Fibroblast of lung (primary cell): ENCODE measurements at regions not wholly inside any gene's neighbourhood (a gene's known extent, or its start where the extent isn't known, plus 50 kb on each side); places are given as distances from the start of the nearest gene placed in this dataset.

ENCODE experiments used
- DNase-seq, 2 donors: peaks; one replicate each; pipeline versions ENCODE4 v3.0.0 to v3.0.0-alpha.2; 2010; ENCODE audit warnings: low read depth in 2 of 2
- H2AFZ ChIP-seq: 2 replicates; pipeline ENCODE4 v1.5.1; 2012; ENCODE audit warnings: low read length, control low read depth, inconsistent platforms
- H3K27ac ChIP-seq: 2 replicates; pipeline ENCODE4 v1.5.1; 2011; ENCODE audit warnings: low read length, control low read depth; ENCODE audit not compliant: insufficient read depth
- H3K27me3 ChIP-seq: 2 replicates; pipeline ENCODE4 v1.5.1; 2011; ENCODE audit warnings: mild to moderate bottlenecking, low read length; ENCODE audit not compliant: control insufficient read depth, insufficient read depth
- H3K36me3 ChIP-seq: 2 replicates; pipeline ENCODE4 v1.5.1; 2011; ENCODE audit warnings: low read length; ENCODE audit not compliant: control insufficient read depth, insufficient read depth
- H3K4me1 ChIP-seq: 2 replicates; pipeline ENCODE4 v1.5.1; 2011; ENCODE audit warnings: low read length; ENCODE audit not compliant: control insufficient read depth, insufficient read depth; ENCODE audit errors: extremely low read depth
- H3K4me2 ChIP-seq: 2 replicates; pipeline ENCODE4 v1.5.1; 2011; ENCODE audit warnings: low read length, control low read depth; ENCODE audit not compliant: insufficient read depth; ENCODE audit errors: extremely low read depth
- H3K4me3 ChIP-seq, 4 experiments: fragments of 200-600 bp in 1 of 4; sonication (generic) in 1 of 4; replicated peaks in 1 of 4; 2 replicates each; pipeline ENCODE4 v1.5.1; 2011 to 2016; ENCODE audit warnings: low read length in 4 of 4, low read depth in 3 of 4, mild to moderate bottlenecking in 3 of 4, control low read depth in 2 of 4, inconsistent platforms in 1 of 4, mixed read lengths in 1 of 4; ENCODE audit not compliant: insufficient read depth in 1 of 4; ENCODE audit errors: control extremely low read depth in 1 of 4
- H3K79me2 ChIP-seq: 2 replicates; pipeline ENCODE4 v1.5.1; 2012; ENCODE audit warnings: mild to moderate bottlenecking, low read length, inconsistent platforms; ENCODE audit not compliant: control insufficient read depth, insufficient read depth
- H3K9ac ChIP-seq: 2 replicates; pipeline ENCODE4 v1.5.1; 2011; ENCODE audit warnings: mild to moderate bottlenecking, low read length, control low read depth; ENCODE audit not compliant: insufficient read depth
- H3K9me3 ChIP-seq: 2 replicates; pipeline ENCODE4 v1.5.1; 2012; ENCODE audit warnings: low read depth, low read length; ENCODE audit not compliant: control insufficient read depth, insufficient read depth
- H4K20me1 ChIP-seq: 2 replicates; pipeline ENCODE4 v1.5.1; 2011; ENCODE audit warnings: low read length; ENCODE audit not compliant: control insufficient read depth, insufficient read depth; ENCODE audit errors: extremely low read depth
- CTCF ChIP-seq, 2 donors: IDR thresholded peaks in 1 of 2; conservative IDR thresholded peaks in 1 of 2; 1 replicate in 1 of 2; 2 replicates in 1 of 2; pipeline ENCODE4 v1.5.1; 2011 to 2012; ENCODE audit warnings: low read length in 2 of 2, control low read depth in 1 of 2, inconsistent platforms in 1 of 2, low read depth in 1 of 2, mild to moderate bottlenecking in 1 of 2
- EZH2 ChIP-seq: IDR thresholded peaks from 2 replicates; pipeline ENCODE4 v1.5.1; 2012; ENCODE audit warnings: low read length, control low read depth, mild to moderate bottlenecking; ENCODE audit errors: missing control alignments

DNA sequence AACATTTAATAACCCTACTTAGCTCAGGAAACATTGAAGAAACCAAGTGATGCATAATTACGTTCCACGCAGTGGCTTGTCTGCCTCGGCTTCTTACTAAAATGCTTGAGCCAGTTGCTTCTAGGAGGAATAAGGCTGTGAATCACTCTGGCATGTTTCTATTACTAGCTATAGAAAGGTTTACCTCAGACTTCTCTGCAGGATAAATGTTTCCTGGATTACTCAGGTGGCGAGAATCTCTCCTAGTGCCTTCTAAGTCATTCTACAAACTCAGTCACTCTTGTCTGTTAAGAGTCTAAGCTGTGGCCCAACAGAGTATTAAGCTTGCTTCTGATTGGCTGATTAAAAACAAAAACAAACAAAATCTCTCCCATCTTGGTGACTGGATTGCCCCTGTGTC is 92.0 kb upstream of the RALGPS2 start:
- H3K4me3 ChIP-seq: no peak overlapping the region
- TF ChIP-seq EZH2: no peak
- TF ChIP-seq CTCF (conservative IDR thresholded peaks at IDR 0.05 in 1 of 2, IDR thresholded peaks at IDR 0.05 in 1 of 2; ENCODE audit: low read depth in 1 of 2, low read length in 2 of 2): no peak
- H2AFZ ChIP-seq: no peak overlapping the region
- no peaks in the 10 kb centered on the region for H3K27me3 ChIP-seq
- H3K9ac ChIP-seq: no peak overlapping the region
- no peaks in the 10 kb centered on the region for H3K79me2 ChIP-seq
- no peaks in the 10 kb centered on the region for H3K9me3 ChIP-seq
- no peaks in the 10 kb centered on the region for H4K20me1 ChIP-seq
- no peaks in the 10 kb centered on the region for H3K36me3 ChIP-seq
- H3K27ac ChIP-seq: no peak overlapping the region
- DNase-seq: peak in 1 of 2 donors; percentile 98
- no peak overlapping the region for H3K4me2 ChIP-seq
- peaks cover 26% of the 10 kb centered on the region for H3K4me1 ChIP-seq

GRCh38 chr1:178634445-178634844 is 90.6 kb upstream of the RALGPS2 start:
- Histone ChIP-seq H3K4me1 (peaks cover 22% of the 10 kb centered on the region), H3K27ac (no peak overlapping the region), H4K20me1 (no peaks in the 10 kb centered on the region), H3K9me3 (no peaks in the 10 kb centered on the region), H3K79me2 (no peaks in the 10 kb centered on the region), H3K4me3 (no peak overlapping the region), H2AFZ (no peak overlapping the region), H3K27me3 (no peaks in the 10 kb centered on the region), H3K4me2 (no peak overlapping the region), H3K9ac (no peak overlapping the region), H3K36me3 (no peaks in the 10 kb centered on the region)
- TF ChIP-seq CTCF (conservative IDR thresholded peaks at IDR 0.05 in 1 of 2, IDR thresholded peaks at IDR 0.05 in 1 of 2; ENCODE audit: low read depth in 1 of 2, low read length in 2 of 2): no peak
- peak in 1 of 2 donors; percentile 62 for DNase-seq

- Histone ChIP-seq H3K4me2 (no peak overlapping the region), H3K9me3 (no peaks in the 10 kb centered on the region), H3K9ac (no peak overlapping the region), H3K27ac (no peak overlapping the region), H4K20me1 (no peaks in the 10 kb centered on the region), H3K4me3 (no peak overlapping the region), H3K27me3 (no peaks in the 10 kb centered on the region), H3K4me1 (peaks cover 6% of the 10 kb centered on the region), H2AFZ (no peak overlapping the region), H3K79me2 (no peaks in the 10 kb centered on the region), H3K36me3 (no peaks in the 10 kb centered on the region)
- DNase-seq: no peak
- no peak for TF ChIP-seq EZH2
- TF ChIP-seq CTCF (conservative IDR thresholded peaks at IDR 0.05 in 1 of 2, IDR thresholded peaks at IDR 0.05 in 1 of 2; ENCODE audit: low read depth in 1 of 2, low read length in 2 of 2): no peak
Measured at GRCh38 chr1:178637841-178638240, 87.2 kb upstream of the RALGPS2 start.
